GM23338 (cell line): ENCODE measurements at regions not wholly inside any gene's neighbourhood (a gene's known extent, or its start where the extent isn't known, plus 50 kb on each side); places are given as distances from the start of the nearest gene placed in this dataset.

ENCODE experiments used
- ATAC-seq: fragments of 200-7000 bp; cut with Tn5 transposase; 3 replicates; pipeline ENCODE4 v1.9.1; 2020
- DNase-seq: peaks from one replicate; pipeline ENCODE4 v3.0.0-alpha.2; 2015; ENCODE audit warnings: low spot score
- H2AFZ ChIP-seq: fragments of 200-600 bp; sonication (generic); 2 replicates; pipeline ENCODE4 v1.8.0; 2016; ENCODE audit warnings: antibody characterized with exemption, mild to moderate bottlenecking, moderate library complexity
- H3F3A ChIP-seq: fragments of 200-600 bp; sonication (generic); replicated peaks from 2 replicates; pipeline ENCODE4 v1.8.0; 2017; ENCODE audit warnings: antibody characterized with exemption, mixed run types, low read depth
- H3K27ac ChIP-seq: fragments of 200-600 bp; sonication (generic); 2 replicates; pipeline ENCODE4 v1.6.1; 2016; ENCODE audit warnings: low read depth
- H3K27me3 ChIP-seq: fragments of 200-600 bp; sonication (generic); 2 replicates; pipeline ENCODE4 v1.8.0; 2016; ENCODE audit warnings: mild to moderate bottlenecking, mixed run types, moderate library complexity; ENCODE audit not compliant: insufficient read depth
- H3K36me3 ChIP-seq: fragments of 200-600 bp; sonication (generic); 2 replicates; pipeline ENCODE4 v1.8.0; 2016; ENCODE audit warnings: mild to moderate bottlenecking; ENCODE audit not compliant: insufficient read depth
- H3K4me1 ChIP-seq: fragments of 200-600 bp; sonication (generic); 2 replicates; pipeline ENCODE4 v1.8.0; 2016; ENCODE audit warnings: mild to moderate bottlenecking, moderate library complexity; ENCODE audit not compliant: insufficient read depth
- H3K4me2 ChIP-seq: fragments of 200-600 bp; sonication (generic); 2 replicates; pipeline ENCODE4 v1.7.1; 2017; ENCODE audit warnings: mixed run types
- H3K4me3 ChIP-seq: fragments of 200-600 bp; sonication (generic); 2 replicates; pipeline ENCODE4 v1.6.1; 2016; ENCODE audit warnings: mixed run types
- H3K79me2 ChIP-seq: fragments of 200-600 bp; sonication (generic); replicated peaks from 2 replicates; pipeline ENCODE4 v1.8.0; 2017; ENCODE audit warnings: mild to moderate bottlenecking; ENCODE audit not compliant: insufficient read depth
- H3K9me2 ChIP-seq: fragments of 200-600 bp; sonication (generic); 2 replicates; pipeline ENCODE4 v1.8.0; 2017; ENCODE audit not compliant: insufficient read depth
- H4K20me1 ChIP-seq: fragments of 200-600 bp; sonication (generic); replicated peaks from 2 replicates; pipeline ENCODE4 v1.8.0; 2017; ENCODE audit warnings: mild to moderate bottlenecking; ENCODE audit not compliant: insufficient read depth
- H3K27ac Mint-ChIP-seq: 2 replicates; pipeline ENCODE4 v1.8.0; 2020; ENCODE audit warnings: inconsistent platforms, mild to moderate bottlenecking, moderate library complexity, mixed read lengths
- H3K27me3 Mint-ChIP-seq: 3 replicates; pipeline ENCODE4 v1.8.0; 2022; ENCODE audit warnings: low read depth, mild to moderate bottlenecking, moderate library complexity, mixed read lengths, inconsistent platforms; ENCODE audit not compliant: insufficient read depth, poor library complexity
- H3K36me3 Mint-ChIP-seq: 3 replicates; pipeline ENCODE4 v1.8.0; 2021; ENCODE audit warnings: low read depth, mild to moderate bottlenecking, inconsistent platforms, moderate library complexity, mixed read lengths
- H3K4me1 Mint-ChIP-seq: 3 replicates; pipeline ENCODE4 v1.8.0; 2020; ENCODE audit warnings: mild to moderate bottlenecking, inconsistent platforms, mixed read lengths
- H3K4me3 Mint-ChIP-seq: 3 replicates; pipeline ENCODE4 v1.8.0; 2021; ENCODE audit warnings: moderate library complexity, mild to moderate bottlenecking, inconsistent platforms, mixed read lengths
- H3K9me3 Mint-ChIP-seq: 3 replicates; pipeline ENCODE4 v1.8.0; 2020; ENCODE audit warnings: moderate library complexity, mild to moderate bottlenecking, inconsistent platforms, mixed read lengths
- CREB1 ChIP-seq: fragments of 250-450 bp; sonication (Bioruptor Pico); IDR thresholded peaks from 2 replicates; pipeline ENCODE4 v1.5.0; 2020; ENCODE audit warnings: low read depth, mild to moderate bottlenecking, moderate library complexity
- CTCF ChIP-seq, 2 experiments: fragments of 200-600 bp in 1 of 2; sonication (generic) in 1 of 2; conservative IDR thresholded peaks; 2 replicates each; pipeline versions ENCODE4 v1.5.1 to v1.6.1; 2016 to 2017; ENCODE audit warnings: antibody characterized with exemption in 2 of 2, low read depth in 2 of 2, mild to moderate bottlenecking in 2 of 2, moderate library complexity in 1 of 2
- ETS1 ChIP-seq: IDR thresholded peaks from 2 replicates; pipeline ENCODE4 v1.6.1; 2016; ENCODE audit warnings: antibody characterized with exemption
- EZH2 ChIP-seq: fragments of 200-600 bp; sonication (generic); IDR thresholded peaks from one replicate; pipeline ENCODE4 v1.8.0; 2017; ENCODE audit warnings: antibody characterized with exemption, mild to moderate bottlenecking, low read depth; ENCODE audit not compliant: unreplicated experiment
- EZH2phosphoT487 ChIP-seq: fragments of 200-600 bp; sonication (generic); IDR thresholded peaks from one replicate; pipeline ENCODE4 v1.8.1; 2018; ENCODE audit warnings: antibody characterized with exemption; ENCODE audit not compliant: unreplicated experiment
- JUNB ChIP-seq: IDR thresholded peaks from one replicate; pipeline ENCODE4 v1.6.1; 2016; ENCODE audit warnings: antibody characterized with exemption; ENCODE audit not compliant: unreplicated experiment
- NANOG ChIP-seq: IDR thresholded peaks from 2 replicates; pipeline ENCODE4 v1.6.1; 2016; ENCODE audit warnings: antibody characterized with exemption, borderline replicate concordance
- POLR2AphosphoS5 ChIP-seq: IDR thresholded peaks from 2 replicates; pipeline ENCODE4 v1.6.1; 2016; ENCODE audit warnings: antibody characterized with exemption, low read depth
- STAT1 ChIP-seq: IDR thresholded peaks from one replicate; pipeline ENCODE4 v1.6.1; 2016; ENCODE audit warnings: antibody characterized with exemption; ENCODE audit not compliant: unreplicated experiment
- ZNF114 ChIP-seq: fragments of 250-450 bp; sonication (Bioruptor Pico); IDR thresholded peaks from 2 replicates; pipeline ENCODE4 v1.5.0; 2020; ENCODE audit warnings: mild to moderate bottlenecking, moderate library complexity
- ZNF331 ChIP-seq: fragments of 250-450 bp; sonication (Bioruptor Pico); IDR thresholded peaks from 2 replicates; pipeline ENCODE4 v1.5.0; 2020; ENCODE audit warnings: low read depth, mild to moderate bottlenecking, moderate library complexity
- TF ChIP-seq, protein P1 (sequence below): IDR thresholded peaks from one replicate; pipeline ENCODE4 v1.6.1; 2018; ENCODE audit warnings: antibody characterized with exemption; ENCODE audit not compliant: unreplicated experiment
- TF ChIP-seq, protein P2 (sequence below): fragments of 250-450 bp; sonication (Bioruptor Pico); IDR thresholded peaks from 2 replicates; pipeline ENCODE4 v1.5.0; 2020; ENCODE audit warnings: mild to moderate bottlenecking, moderate library complexity

- no peak overlapping the region for H3K27ac ChIP-seq
- H3K9me3 Mint-ChIP-seq: peaks cover 16% of the 10 kb centered on the region; the same call in 2 of the 3 replicates
- DNase-seq: no peak
- H4K20me1 ChIP-seq: no peaks in the 10 kb centered on the region
- peaks cover 24% of the 10 kb centered on the region; the same call in 2 of the 3 replicates for H3K4me1 Mint-ChIP-seq
- no peak overlapping the region for H3K27ac Mint-ChIP-seq
- 0 out of 2 replicates have a peak, but pooled peaks cover 5% of the 10 kb centered on the region for H3F3A ChIP-seq
- no peaks in the 10 kb centered on the region for H3K36me3 ChIP-seq
- no peak overlapping the region for H3K4me3 ChIP-seq
- H3K4me2 ChIP-seq: no peak overlapping the region
- H3K4me3 Mint-ChIP-seq: no peak overlapping the region
- no peak for TF ChIP-seq CREB1 (CRISPR knock-in tag)
- TF ChIP-seq STAT1: no peak
- no peak for TF ChIP-seq EZH2
- TF ChIP-seq EZH2phosphoT487: no peak
- TF ChIP-seq, protein P1, sequence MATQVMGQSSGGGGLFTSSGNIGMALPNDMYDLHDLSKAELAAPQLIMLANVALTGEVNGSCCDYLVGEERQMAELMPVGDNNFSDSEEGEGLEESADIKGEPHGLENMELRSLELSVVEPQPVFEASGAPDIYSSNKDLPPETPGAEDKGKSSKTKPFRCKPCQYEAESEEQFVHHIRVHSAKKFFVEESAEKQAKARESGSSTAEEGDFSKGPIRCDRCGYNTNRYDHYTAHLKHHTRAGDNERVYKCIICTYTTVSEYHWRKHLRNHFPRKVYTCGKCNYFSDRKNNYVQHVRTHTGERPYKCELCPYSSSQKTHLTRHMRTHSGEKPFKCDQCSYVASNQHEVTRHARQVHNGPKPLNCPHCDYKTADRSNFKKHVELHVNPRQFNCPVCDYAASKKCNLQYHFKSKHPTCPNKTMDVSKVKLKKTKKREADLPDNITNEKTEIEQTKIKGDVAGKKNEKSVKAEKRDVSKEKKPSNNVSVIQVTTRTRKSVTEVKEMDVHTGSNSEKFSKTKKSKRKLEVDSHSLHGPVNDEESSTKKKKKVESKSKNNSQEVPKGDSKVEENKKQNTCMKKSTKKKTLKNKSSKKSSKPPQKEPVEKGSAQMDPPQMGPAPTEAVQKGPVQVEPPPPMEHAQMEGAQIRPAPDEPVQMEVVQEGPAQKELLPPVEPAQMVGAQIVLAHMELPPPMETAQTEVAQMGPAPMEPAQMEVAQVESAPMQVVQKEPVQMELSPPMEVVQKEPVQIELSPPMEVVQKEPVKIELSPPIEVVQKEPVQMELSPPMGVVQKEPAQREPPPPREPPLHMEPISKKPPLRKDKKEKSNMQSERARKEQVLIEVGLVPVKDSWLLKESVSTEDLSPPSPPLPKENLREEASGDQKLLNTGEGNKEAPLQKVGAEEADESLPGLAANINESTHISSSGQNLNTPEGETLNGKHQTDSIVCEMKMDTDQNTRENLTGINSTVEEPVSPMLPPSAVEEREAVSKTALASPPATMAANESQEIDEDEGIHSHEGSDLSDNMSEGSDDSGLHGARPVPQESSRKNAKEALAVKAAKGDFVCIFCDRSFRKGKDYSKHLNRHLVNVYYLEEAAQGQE: no peak
- no peak for TF ChIP-seq JUNB
- no peak for TF ChIP-seq CTCF (conservative IDR thresholded peaks at IDR 0.05; ENCODE audit: low read depth in 2 of 2)
- no peak for TF ChIP-seq ZNF114 (CRISPR knock-in tag)
- no peak for TF ChIP-seq NANOG
- no peak for TF ChIP-seq ETS1
- no peak for TF ChIP-seq POLR2AphosphoS5
- TF ChIP-seq, protein P2, sequence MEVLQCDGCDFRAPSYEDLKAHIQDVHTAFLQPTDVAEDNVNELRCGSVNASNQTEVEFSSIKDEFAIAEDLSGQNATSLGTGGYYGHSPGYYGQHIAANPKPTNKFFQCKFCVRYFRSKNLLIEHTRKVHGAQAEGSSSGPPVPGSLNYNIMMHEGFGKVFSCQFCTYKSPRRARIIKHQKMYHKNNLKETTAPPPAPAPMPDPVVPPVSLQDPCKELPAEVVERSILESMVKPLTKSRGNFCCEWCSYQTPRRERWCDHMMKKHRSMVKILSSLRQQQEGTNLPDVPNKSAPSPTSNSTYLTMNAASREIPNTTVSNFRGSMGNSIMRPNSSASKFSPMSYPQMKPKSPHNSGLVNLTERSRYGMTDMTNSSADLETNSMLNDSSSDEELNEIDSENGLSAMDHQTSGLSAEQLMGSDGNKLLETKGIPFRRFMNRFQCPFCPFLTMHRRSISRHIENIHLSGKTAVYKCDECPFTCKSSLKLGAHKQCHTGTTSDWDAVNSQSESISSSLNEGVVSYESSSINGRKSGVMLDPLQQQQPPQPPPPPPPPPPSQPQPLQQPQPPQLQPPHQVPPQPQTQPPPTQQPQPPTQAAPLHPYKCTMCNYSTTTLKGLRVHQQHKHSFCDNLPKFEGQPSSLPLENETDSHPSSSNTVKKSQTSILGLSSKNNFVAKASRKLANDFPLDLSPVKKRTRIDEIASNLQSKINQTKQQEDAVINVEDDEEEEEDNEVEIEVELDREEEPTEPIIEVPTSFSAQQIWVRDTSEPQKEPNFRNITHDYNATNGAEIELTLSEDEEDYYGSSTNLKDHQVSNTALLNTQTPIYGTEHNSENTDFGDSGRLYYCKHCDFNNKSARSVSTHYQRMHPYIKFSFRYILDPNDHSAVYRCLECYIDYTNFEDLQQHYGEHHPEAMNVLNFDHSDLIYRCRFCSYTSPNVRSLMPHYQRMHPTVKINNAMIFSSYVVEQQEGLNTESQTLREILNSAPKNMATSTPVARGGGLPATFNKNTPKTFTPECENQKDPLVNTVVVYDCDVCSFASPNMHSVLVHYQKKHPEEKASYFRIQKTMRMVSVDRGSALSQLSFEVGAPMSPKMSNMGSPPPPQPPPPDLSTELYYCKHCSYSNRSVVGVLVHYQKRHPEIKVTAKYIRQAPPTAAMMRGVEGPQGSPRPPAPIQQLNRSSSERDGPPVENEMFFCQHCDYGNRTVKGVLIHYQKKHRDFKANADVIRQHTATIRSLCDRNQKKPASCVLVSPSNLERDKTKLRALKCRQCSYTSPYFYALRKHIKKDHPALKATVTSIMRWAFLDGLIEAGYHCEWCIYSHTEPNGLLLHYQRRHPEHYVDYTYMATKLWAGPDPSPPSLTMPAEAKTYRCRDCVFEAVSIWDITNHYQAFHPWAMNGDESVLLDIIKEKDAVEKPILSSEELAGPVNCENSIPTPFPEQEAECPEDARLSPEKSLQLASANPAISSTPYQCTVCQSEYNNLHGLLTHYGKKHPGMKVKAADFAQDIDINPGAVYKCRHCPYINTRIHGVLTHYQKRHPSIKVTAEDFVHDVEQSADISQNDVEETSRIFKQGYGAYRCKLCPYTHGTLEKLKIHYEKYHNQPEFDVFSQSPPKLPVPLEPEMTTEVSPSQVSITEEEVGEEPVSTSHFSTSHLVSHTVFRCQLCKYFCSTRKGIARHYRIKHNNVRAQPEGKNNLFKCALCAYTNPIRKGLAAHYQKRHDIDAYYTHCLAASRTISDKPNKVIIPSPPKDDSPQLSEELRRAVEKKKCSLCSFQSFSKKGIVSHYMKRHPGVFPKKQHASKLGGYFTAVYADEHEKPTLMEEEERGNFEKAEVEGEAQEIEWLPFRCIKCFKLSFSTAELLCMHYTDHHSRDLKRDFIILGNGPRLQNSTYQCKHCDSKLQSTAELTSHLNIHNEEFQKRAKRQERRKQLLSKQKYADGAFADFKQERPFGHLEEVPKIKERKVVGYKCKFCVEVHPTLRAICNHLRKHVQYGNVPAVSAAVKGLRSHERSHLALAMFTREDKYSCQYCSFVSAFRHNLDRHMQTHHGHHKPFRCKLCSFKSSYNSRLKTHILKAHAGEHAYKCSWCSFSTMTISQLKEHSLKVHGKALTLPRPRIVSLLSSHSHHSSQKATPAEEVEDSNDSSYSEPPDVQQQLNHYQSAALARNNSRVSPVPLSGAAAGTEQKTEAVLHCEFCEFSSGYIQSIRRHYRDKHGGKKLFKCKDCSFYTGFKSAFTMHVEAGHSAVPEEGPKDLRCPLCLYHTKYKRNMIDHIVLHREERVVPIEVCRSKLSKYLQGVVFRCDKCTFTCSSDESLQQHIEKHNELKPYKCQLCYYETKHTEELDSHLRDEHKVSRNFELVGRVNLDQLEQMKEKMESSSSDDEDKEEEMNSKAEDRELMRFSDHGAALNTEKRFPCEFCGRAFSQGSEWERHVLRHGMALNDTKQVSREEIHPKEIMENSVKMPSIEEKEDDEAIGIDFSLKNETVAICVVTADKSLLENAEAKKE (CRISPR knock-in tag): no peak
- no peak for TF ChIP-seq ZNF331 (CRISPR knock-in tag)
- H3K36me3 Mint-ChIP-seq: peaks cover 16% of the 10 kb centered on the region; the same call in 2 of the 3 replicates
- H2AFZ ChIP-seq: no peak overlapping the region
- no peaks in the 10 kb centered on the region for H3K79me2 ChIP-seq
- no peak for ATAC-seq
- peaks cover 3% of the 10 kb centered on the region for H3K27me3 Mint-ChIP-seq
- no peaks in the 10 kb centered on the region for H3K9me2 ChIP-seq
- H3K4me1 ChIP-seq: no peaks in the 10 kb centered on the region
- no peaks in the 10 kb centered on the region for H3K27me3 ChIP-seq
Measured at GRCh38 chr12:116339062-116339461, 61.6 kb upstream of the MED13L start.
